Right kidney (tissue), 1 donor: ENCODE measurements at regions not wholly inside any gene's neighbourhood (a gene's known extent, or its start where the extent isn't known, plus 50 kb on each side); places are given as distances from the start of the nearest gene placed in this dataset.
"Not testable (repeated sequence)": the region's sequence is repeated elsewhere in the genome, so short reads cannot be mapped to it uniquely, and the experiment has no call there.

Experiments
- DNase-seq: peaks from one replicate; pipeline ENCODE4 v3.0.0-alpha.2; 2016

- DNase-seq = no peak
Measured at GRCh38 chr12:46569826-46570439, 197.4 kb upstream of the SLC38A2 start.

DNA sequence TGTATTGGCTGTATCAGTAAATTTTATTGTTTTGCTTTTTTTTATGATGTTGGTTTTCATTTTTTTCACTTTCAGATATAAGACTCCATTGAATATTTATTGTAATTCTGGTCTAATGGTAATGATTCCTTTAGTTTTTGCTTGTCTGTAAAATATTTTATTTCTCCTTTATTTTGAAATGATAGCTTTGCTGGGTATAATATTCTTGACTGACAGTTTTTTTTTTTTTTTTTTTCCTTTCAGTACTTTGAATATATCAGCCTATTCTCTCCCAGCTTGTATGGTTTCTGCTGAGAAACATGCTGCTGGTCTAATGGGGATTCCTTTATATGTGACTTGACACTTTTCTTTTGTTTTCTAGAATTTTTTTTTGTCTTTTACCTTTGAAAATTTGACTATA lies 195.1 kb upstream of the SLC38A2 start:
- DNase-seq = no peak

GRCh38 chr12:46562625-46563225 lies 190.2 kb upstream of the SLC38A2 start:
- no peak for DNase-seq

DNA sequence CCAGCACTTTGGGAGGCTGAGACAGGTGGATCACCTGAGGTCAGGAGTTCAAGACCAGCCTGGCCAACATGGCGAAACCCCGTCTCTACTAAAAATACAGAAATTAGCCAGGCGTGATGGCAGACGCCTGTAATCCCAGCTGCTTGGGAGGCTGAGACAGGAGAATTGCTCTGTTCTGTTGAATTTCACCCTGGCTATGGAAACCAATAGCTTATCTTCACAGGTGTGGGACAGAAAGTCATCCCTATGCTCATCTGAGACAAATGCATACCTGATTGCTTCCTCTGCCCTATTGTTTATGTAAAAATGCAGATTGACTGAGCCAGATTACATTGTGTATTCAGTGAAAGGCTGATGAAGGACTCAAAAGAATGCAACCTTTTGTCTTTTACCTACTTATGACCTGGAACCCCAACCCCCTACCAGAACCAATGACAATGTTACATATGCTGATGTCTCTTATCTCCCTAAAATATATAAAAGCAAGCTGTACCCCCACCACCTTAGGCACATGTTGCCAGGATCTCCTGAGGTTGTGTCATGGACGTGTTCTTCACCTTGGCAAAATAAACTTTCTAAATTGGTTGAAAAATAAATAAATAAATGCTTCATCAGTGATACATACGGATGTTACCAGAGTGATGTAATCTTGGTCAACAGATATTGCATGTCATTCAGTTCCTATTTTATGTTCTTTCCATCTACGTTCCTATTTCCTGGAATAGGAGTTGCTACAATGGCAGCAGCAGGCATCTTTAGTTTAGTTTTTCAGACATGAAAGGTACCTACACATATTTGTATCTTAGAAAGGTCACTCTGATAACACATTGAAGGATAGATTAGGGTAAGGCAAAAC lies 189.4 kb upstream of the SLC38A2 start:
- DNase-seq = not testable (repeated sequence)

- no peak for DNase-seq
Measured at GRCh38 chr12:46560874-46561273, 188.3 kb upstream of the SLC38A2 start.

DNA sequence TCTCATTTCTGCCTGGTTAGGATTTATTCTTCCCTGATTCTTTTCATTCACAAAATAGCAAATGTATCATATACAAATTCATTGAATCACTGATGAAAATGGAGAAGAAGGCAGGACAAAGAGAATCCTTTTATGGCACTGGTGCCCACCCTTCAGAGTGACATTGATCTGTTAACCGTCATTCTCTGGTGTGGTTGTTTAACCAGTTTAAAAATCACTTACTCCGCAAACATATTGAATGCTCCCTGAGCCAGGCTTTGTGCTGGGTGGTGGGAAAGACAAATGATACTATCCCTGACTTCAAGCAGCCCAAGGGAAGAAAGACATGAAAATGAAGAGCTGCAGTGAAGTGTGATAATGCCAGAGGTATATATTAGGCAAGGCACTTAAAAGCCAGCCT lies 187.5 kb upstream of the SLC38A2 start:
- DNase-seq = no peak

DNA sequence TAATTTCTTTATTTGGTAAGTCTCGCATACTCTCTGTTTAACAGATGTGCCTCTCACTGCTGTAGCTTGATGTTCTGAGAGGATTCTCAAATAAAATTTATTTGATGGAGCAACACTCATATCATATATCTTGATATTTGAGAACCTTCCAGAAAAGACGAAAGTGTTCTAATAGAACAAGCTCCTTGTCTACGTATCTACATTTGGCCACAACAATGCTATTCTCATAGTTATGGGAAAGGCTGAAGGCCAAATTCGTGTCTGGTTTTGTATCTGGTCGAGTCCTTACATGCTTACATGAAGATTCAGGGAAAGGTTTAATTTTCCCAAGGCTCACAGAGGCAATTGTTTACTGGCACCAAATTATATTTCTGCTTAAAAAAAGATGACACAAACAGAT lies 186.7 kb upstream of the SLC38A2 start:
- no peak for DNase-seq

- no peak for DNase-seq
Measured at GRCh38 chr12:46558677-46559076, 186.1 kb upstream of the SLC38A2 start.

DNA sequence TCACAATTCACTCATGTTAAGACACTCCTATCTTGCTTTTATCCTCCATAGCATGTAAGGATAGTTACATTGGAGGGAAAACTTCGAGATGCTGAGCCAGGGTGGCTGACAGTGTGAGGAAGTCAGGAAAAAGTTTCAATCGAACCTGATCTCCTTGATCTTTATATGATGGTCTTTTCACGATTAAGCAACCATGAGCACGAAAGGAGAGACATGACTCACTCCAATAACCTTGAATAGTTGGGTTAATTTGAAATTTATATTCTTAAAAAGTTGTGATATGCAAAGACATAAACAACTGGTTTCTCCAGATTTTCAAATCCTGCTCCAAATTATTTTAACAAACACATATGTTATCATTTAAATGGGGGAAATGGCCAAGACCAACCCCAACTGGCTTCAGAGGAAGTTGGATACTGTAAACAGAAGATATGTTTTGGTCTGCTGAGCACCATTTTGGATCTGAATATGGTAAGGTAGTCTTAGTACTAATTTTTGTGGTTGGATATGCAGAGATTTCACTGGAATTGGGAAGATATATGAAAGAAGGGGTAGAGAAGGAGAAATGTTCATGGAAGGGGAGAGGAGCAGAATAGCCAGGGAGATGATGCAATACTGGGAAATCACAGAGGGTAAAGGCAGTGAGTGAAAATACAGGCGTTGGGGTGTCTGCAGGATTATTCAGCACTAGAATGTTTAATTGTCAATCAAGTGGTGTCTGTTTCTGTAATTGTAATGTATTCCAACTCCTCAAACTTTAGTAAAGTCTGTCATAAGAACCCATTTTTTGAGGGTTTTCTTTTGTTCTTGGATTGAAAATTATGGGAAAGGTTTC lies 185.2 kb upstream of the SLC38A2 start:
- no peak for DNase-seq

DNA sequence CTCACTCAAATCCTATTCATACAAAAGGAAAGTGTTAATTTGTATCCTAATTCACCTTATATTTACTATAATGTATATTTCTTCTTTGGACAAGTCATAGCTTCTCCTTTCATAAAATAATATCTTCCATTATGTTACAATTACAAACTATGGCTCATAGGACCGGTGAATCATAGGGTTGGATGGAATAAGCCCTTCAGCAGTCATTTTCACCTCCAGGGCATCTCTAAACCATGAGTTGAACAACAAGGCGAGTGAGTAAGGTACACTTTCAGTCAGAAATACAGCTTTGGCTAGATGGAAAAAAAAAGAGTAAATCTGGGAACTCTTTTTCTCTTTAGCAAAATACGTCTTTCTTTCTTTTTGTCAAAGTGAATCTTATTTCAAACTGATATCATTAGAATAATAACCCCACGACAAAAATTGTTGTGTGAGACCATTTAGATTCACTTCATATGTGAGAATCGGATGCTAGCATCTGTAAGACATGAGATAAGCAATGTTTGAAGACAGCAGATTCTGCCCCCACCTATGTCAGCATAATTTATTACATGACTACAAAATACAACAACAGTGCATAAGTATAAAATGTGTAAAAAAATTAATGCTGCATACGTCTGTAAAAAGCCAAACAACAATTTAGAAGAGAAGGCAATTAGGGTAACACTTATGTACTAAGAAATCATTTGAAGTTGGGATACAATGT lies 184.4 kb upstream of the SLC38A2 start:
- DNase-seq = no peak

- no peak for DNase-seq
Measured at GRCh38 chr12:46556105-46556559, 183.6 kb upstream of the SLC38A2 start.

GRCh38 chr12:46555406-46555852 lies 182.9 kb upstream of the SLC38A2 start:
- no peak for DNase-seq

DNA sequence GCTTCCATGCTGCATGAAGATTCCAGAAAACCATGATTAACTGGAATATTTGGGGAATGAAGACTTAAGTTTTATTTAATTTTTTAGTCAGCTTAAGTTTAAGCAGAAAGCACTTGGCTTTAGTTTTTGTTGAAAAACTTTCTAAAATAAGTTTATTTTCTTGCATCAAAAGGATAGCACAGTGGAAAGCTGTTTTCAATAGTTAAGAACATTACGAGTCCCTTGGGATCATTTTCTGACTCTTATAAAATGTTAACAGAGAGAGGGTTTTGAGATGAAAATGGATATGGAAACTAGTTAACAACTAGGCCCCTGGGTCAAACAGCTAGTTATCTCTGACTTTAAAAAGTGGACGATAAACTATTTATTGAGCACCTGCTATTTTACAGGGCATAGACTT lies 181.9 kb upstream of the SLC38A2 start:
- no peak for DNase-seq

DNA sequence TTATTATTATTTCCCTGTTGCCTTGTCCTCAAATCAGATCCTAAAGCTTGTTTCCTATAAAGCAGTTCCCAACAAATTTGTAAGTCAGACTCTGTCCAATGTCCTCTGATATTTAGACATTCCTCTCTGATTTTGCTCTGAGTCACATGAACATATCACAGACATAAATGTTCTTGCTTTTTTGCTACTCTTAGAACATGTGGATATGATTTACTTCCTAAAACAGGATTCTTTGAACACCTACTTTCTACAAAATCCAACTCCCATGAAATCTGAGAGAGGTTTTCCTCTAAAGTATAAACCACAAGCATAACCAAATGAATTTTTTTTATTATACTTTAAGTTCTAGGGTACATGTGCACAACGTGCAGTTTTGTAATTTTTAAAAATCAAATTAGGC lies 181.3 kb upstream of the SLC38A2 start:
- DNase-seq = no peak

- DNase-seq = no peak
Measured at GRCh38 chr12:46553266-46553665, 180.7 kb upstream of the SLC38A2 start.

GRCh38 chr12:46550266-46550879 lies 177.8 kb upstream of the SLC38A2 start:
- no peak for DNase-seq

DNA sequence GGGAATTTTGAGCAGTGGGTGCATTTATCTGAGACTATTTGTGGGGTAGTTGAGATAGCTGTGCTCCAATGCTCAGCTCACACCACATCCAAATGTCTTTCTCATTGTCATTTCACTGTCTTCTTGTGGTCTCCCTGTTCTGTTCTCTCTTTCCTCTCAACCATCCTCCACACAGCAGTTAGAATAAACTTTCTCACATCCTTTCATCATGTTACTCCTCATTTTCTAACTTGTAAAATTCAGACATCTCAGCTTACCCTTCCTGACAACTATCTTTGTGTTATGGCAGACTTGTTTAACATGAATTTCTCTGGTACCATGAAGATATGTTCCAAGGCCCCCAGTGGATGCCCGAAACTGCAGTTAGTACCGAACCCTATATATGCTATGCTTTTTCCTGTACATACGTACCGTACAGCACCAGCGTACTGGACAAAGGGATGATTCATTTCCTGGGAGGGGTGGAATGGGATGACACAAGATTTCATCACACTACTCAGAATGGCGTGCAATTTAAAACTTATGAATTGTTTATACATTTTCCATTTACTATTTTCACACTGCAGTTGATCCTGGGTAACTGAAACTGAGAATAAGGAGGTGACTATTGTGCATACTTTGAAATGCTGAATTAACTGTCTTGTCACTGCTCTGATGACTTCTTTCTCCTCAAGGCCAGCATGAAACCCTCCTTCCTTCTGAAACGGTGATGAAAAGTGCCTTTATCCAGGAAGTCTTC lies 177.1 kb upstream of the SLC38A2 start:
- DNase-seq = no peak

DNA sequence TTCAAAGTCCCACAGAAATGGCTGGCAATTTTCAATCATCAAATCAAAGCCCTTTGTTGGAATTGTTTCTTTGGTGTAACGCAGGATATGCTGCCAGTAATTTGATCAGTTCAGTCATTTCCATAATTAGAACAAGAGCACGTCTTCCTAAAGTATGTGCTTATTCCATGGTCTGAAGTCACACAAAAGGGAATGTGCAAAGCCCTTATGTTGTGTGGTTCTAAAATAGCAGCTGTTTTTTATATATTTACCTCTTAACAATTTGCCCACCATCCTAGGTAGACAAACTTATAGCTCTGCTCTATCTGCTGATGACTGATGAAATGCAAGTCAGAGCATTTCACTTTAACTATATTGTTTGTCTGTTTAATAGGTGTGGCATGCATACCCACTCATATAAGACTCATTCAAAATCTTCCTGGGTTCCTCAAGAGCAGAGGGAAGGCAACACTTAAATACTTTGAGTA lies 176.1 kb upstream of the SLC38A2 start:
- DNase-seq = no peak

GRCh38 chr12:46547421-46548354 lies 175.1 kb upstream of the SLC38A2 start:
- no peak for DNase-seq
